ENCODE measurements at regions not wholly inside any gene's neighbourhood (a gene's known extent, or its start where the extent isn't known, plus 50 kb on each side); places are given as distances from the start of the nearest gene placed in this dataset.

DNA sequence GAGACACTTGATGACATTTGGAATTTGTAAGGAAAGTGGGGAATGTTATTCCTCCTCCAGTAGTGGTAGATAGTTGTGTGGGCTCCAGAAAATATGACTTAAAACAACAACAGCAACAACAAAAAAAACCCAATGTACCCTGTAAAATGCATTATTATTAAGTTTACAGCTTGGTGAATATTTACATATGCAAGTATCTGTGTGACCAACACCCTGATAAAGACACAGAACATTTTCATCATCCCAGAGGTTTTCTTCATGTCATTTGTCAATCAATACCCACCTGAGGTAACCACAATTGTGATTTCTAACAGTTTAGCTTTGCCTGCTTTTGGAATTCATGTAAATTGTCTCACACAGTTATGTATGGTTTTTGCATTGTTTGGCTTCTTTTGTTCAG, 152.1 kb upstream of the GRIK2 start:
- Histone ChIP-seq H3K4me3 (no peak overlapping the region), H3K4me1 (no peaks in the 10 kb centered on the region), H3K27ac (no peak overlapping the region), H3K9me3 (no peaks in the 10 kb centered on the region), H3K36me3 (no peaks in the 10 kb centered on the region), H3K27me3 (ENCODE audit: low read depth) (no peaks in the 10 kb centered on the region)
- TF ChIP-seq, protein P1, sequence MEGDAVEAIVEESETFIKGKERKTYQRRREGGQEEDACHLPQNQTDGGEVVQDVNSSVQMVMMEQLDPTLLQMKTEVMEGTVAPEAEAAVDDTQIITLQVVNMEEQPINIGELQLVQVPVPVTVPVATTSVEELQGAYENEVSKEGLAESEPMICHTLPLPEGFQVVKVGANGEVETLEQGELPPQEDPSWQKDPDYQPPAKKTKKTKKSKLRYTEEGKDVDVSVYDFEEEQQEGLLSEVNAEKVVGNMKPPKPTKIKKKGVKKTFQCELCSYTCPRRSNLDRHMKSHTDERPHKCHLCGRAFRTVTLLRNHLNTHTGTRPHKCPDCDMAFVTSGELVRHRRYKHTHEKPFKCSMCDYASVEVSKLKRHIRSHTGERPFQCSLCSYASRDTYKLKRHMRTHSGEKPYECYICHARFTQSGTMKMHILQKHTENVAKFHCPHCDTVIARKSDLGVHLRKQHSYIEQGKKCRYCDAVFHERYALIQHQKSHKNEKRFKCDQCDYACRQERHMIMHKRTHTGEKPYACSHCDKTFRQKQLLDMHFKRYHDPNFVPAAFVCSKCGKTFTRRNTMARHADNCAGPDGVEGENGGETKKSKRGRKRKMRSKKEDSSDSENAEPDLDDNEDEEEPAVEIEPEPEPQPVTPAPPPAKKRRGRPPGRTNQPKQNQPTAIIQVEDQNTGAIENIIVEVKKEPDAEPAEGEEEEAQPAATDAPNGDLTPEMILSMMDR (IDR thresholded peaks at IDR 0.05), result no peak
- intact Hi-C loops (cut with DNase I), result no loop called here
- DNase-seq (no peak), ATAC-seq (no peak)

DNA sequence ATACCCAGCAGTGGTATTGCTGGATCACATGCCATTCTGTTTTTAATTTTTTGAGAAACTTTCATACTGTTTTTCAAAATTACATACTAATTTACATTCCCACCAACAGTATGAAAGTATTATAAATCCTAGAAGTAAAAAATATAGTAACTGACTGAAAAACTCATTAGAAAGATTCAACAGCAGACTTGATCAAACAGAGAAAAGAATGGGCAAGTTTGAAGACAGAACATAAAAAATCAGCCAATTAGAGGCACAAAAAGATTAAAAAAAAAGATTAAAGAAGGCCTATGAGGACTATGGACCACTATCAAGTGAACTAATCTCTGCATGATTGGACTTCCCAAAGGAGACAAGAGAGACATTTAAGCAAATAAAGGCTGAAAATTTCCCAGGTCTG, 144.0 kb upstream of the GRIK2 start:
- TF ChIP-seq, protein P1 (IDR thresholded peaks at IDR 0.05), result no peak
- DNase-seq (no peak), ATAC-seq (no peak)
- H3K27me3 ChIP-seq (ENCODE audit: low read depth), result no peaks in the 10 kb centered on the region
- no peaks in the 10 kb centered on the region for H3K4me1 ChIP-seq
- H3K27ac ChIP-seq, result no peak overlapping the region
- H3K36me3 ChIP-seq, result no peaks in the 10 kb centered on the region
- H3K4me3 ChIP-seq, result no peak overlapping the region
- peaks cover 18% of the 10 kb centered on the region for H3K9me3 ChIP-seq
- intact Hi-C loops (cut with DNase I), result no loop called here

DNA sequence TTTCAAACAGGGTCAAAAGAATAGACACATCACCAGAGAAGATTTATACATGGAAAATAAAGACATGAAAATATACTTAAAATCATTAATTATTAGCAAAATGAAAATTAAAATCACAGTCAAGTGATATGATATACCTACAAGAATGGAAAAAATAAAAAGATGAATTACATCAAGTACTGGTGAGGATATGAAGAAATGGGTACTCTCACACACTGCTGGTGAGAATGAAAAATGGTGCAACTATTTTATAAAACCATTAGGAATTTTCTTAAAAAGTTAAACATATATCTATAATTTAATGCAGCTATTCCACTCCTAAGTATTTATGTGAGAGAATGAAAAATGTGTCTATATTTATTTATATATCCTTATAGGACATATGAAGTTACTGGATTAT, 136.3 kb upstream of the GRIK2 start:
- H3K27ac ChIP-seq, result no peak overlapping the region
- DNase-seq, result no peak
- H3K27me3 ChIP-seq (ENCODE audit: low read depth), result no peaks in the 10 kb centered on the region
- H3K4me1 ChIP-seq, result no peaks in the 10 kb centered on the region
- H3K36me3 ChIP-seq, result no peaks in the 10 kb centered on the region
- ATAC-seq, result no peak
- no peak overlapping the region for H3K4me3 ChIP-seq
- intact Hi-C loops (cut with DNase I), result no loop called here
- TF ChIP-seq, protein P1 (IDR thresholded peaks at IDR 0.05), result no peak
- H3K9me3 ChIP-seq, result peaks cover 7% of the 10 kb centered on the region

DNA sequence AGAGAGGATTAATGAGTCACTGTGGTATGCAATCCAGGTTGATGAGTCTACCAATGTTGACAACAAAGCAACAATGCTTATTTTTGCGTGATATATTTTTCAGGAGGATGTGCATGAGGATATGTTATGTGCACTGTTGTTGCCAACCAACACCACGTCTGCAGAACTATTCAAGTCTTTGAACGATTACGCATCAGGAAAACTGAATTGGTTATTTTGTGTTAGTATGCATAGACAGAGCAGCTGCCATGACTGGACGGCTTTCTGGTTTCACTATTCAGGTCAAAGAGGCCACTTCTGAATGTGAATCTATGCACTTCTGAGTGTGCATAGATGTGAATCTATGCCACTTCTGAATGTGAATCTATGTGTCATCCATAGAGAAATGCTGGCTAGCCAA, 134.0 kb upstream of the GRIK2 start:
- TF ChIP-seq, protein P1 (IDR thresholded peaks at IDR 0.05), result no peak

DNA sequence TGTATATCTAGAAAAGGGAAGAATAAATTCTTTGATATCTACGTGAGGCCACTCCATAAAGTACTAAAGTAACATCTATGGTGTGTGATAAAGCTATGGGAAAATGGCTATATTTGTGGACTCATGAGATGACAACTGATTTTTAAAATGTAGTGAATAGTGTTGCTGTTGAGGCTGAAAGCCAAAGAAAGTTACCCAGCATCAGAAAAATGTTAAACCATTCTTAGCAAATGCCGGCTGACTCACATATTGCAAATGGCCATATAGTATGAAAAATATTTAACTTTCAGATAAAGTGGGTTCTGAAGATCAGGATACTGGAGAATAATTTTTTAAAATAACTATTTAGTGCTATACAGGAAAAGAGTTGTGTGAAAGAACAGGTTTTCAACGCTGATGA, 129.9 kb upstream of the GRIK2 start:
- no peak for DNase-seq
- no peak for ATAC-seq
- no peaks in the 10 kb centered on the region for H3K9me3 ChIP-seq
- no peak overlapping the region for H3K27ac ChIP-seq
- intact Hi-C loops (cut with DNase I), result no loop called here
- no peaks in the 10 kb centered on the region for H3K4me1 ChIP-seq
- H3K4me3 ChIP-seq, result no peak overlapping the region
- H3K27me3 ChIP-seq (ENCODE audit: low read depth), result no peaks in the 10 kb centered on the region
- no peaks in the 10 kb centered on the region for H3K36me3 ChIP-seq
- TF ChIP-seq, protein P1 (IDR thresholded peaks at IDR 0.05), result no peak

More for the DNA sequence above, 134.0 kb upstream of the GRIK2 start:
- Histone ChIP-seq H3K36me3 (no peaks in the 10 kb centered on the region), H3K27ac (no peak overlapping the region), H3K4me1 (no peaks in the 10 kb centered on the region), H3K9me3 (peaks cover 7% of the 10 kb centered on the region), H3K4me3 (no peak overlapping the region), H3K27me3 (ENCODE audit: low read depth) (no peaks in the 10 kb centered on the region)
- DNase-seq (no peak), ATAC-seq (no peak)
- intact Hi-C loops (cut with DNase I), result no loop called here

DNA sequence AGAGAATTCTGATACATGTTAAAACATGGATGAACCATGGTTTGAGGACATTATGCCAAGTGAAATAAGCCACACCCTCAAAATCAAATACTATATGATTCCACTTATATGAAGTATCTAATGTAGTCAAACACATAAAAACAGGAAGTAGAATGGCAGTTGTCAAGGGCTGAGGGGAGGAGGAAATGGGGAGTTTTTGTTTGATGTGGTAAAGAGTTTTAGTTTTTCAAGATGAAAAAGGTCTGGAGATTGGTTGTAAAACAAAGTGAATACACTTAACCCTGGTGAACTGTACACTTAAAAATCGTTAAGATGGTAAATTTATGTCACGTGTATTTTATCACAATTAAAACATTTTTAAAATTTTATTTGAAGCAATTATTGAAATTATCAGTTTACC, 127.4 kb upstream of the GRIK2 start:
- ATAC-seq (no peak), DNase-seq (no peak)
- Histone ChIP-seq H3K9me3 (no peaks in the 10 kb centered on the region), H3K27ac (no peak overlapping the region), H3K4me3 (no peak overlapping the region), H3K4me1 (no peaks in the 10 kb centered on the region), H3K27me3 (ENCODE audit: low read depth) (no peaks in the 10 kb centered on the region), H3K36me3 (no peaks in the 10 kb centered on the region)
- TF ChIP-seq, protein P1 (IDR thresholded peaks at IDR 0.05), result no peak
- intact Hi-C loops (cut with DNase I), result no loop called here

Data from lower lobe of right lung (tissue), 2 donors.